ENCODE measurements at regions not wholly inside any gene's neighbourhood (a gene's known extent, or its start where the extent isn't known, plus 50 kb on each side); places are given as distances from the start of the nearest gene placed in this dataset.
"Not testable (repeated sequence)": the region's sequence is repeated elsewhere in the genome, so short reads cannot be mapped to it uniquely, and the experiment has no call there.

DNA sequence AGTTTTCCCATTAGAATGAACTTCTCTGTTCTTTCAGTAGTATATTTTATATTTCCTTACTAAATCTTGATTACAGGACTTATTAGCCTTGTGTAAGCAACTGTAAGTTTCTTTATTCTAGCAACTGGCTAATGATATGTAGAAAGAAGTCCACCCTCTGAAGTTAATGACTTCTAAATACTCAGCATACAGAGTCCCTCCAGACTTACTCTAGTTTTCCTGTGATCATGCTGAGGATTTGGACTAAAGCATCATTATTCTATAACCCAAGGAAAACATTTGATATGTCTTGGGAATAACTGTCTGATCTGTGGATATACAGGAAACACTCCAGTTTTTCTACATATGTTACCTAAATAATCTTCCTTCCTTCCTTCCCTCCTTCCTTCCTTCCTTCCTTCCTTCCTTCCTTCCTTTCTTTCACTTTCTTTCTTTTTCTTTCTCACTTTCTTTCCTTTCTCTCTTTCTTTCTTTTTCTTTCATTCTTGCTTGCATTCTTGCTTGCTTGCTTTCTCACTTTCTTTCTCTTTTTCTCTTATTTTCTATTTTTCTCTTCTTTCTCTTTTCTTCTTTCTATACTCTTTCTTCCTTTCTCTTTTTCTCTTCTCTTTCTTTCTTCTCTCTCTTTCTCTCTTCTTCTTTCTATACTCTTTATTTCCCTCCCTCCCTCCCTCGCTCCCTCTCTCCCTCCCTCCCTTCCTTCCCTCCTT is 297.6 kb upstream of the MTPN start:
- H3K9me3 ChIP-seq, result no peaks in the 10 kb centered on the region
- intact Hi-C loops (cut with DNase I), result no loop called here
- H3K27ac ChIP-seq, result no peak overlapping the region
- H3K4me3 ChIP-seq, result no peak overlapping the region
- 83 to 86% methylated on average over 1 of the region's 1 CpG for WGBS, 2 donors
- H3K4me1 ChIP-seq, result peaks cover 0 to 5% (median 0%) of the 10 kb centered on the region in 4 donors
- TF ChIP-seq POLR2A (IDR thresholded peaks at IDR 0.05) (no peak), EP300 (IDR thresholded peaks at IDR 0.05) (no peak), POLR2AphosphoS5 (IDR thresholded peaks at IDR 0.05) (no peak)
- TF ChIP-seq, protein P1, sequence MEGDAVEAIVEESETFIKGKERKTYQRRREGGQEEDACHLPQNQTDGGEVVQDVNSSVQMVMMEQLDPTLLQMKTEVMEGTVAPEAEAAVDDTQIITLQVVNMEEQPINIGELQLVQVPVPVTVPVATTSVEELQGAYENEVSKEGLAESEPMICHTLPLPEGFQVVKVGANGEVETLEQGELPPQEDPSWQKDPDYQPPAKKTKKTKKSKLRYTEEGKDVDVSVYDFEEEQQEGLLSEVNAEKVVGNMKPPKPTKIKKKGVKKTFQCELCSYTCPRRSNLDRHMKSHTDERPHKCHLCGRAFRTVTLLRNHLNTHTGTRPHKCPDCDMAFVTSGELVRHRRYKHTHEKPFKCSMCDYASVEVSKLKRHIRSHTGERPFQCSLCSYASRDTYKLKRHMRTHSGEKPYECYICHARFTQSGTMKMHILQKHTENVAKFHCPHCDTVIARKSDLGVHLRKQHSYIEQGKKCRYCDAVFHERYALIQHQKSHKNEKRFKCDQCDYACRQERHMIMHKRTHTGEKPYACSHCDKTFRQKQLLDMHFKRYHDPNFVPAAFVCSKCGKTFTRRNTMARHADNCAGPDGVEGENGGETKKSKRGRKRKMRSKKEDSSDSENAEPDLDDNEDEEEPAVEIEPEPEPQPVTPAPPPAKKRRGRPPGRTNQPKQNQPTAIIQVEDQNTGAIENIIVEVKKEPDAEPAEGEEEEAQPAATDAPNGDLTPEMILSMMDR (IDR thresholded peaks at IDR 0.05), result no peak
- no peaks in the 10 kb centered on the region for H3K27me3 ChIP-seq
- H3K36me3 ChIP-seq, result no peaks in the 10 kb centered on the region
- DNase-seq, result no peak

DNA sequence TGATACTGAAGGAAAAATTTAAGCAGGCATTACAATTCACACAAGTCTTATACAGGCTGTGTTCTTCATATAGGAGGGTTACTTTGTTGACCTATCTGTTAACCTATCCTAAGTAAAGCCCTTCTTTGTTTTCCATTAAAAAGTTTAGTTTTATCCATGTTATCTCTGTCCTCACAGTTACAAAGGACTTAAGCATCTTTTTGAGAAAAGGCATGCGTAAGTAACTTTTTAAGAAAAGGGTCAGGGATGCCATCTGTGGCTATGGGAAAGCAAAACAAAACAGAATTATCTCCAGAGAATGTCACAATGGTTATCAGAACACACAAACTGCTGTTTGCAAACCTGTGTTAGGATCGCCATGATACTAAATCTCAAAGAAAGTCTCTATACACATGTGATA is 295.8 kb upstream of the MTPN start:
- Histone ChIP-seq H3K27ac (no peak overlapping the region), H3K36me3 (no peaks in the 10 kb centered on the region), H3K4me1 (peaks cover 0 to 3% (median 0%) of the 10 kb centered on the region in 4 donors), H3K4me3 (no peak overlapping the region), H3K27me3 (no peaks in the 10 kb centered on the region), H3K9me3 (no peaks in the 10 kb centered on the region)
- intact Hi-C loops (cut with DNase I), result no loop called here
- DNase-seq, result no peak
- 80 to 90% methylated on average over 2 of the region's 2 CpGs for WGBS, 2 donors
- TF ChIP-seq EP300 (IDR thresholded peaks at IDR 0.05), result no peak
- TF ChIP-seq, protein P1 (IDR thresholded peaks at IDR 0.05), result no peak
- TF ChIP-seq POLR2AphosphoS5 (IDR thresholded peaks at IDR 0.05), result no peak
- no peak for TF ChIP-seq POLR2A (IDR thresholded peaks at IDR 0.05)

- Histone ChIP-seq H3K36me3 (no peaks in the 10 kb centered on the region), H3K9me3 (peaks cover 0 to 15% (median 7%) of the 10 kb centered on the region in 4 donors), H3K4me3 (no peak overlapping the region), H3K27me3 (no peaks in the 10 kb centered on the region), H3K4me1 (peaks cover 0 to 11% (median 2%) of the 10 kb centered on the region in 4 donors), H3K27ac (no peak overlapping the region)
- intact Hi-C loops (cut with DNase I), result loop anchor here (5.0 kb wide), 1 partner anchor 126 kb away; no protein-coding TSS in a partner anchor
- no peak for DNase-seq
- TF ChIP-seq POLR2A (IDR thresholded peaks at IDR 0.05), result no peak
- TF ChIP-seq POLR2AphosphoS5 (IDR thresholded peaks at IDR 0.05), result no peak
- TF ChIP-seq, protein P1 (IDR thresholded peaks at IDR 0.05), result no peak
- TF ChIP-seq EP300 (IDR thresholded peaks at IDR 0.05), result no peak
- WGBS, 2 donors, result 92 to 95% methylated on average over 2 of the region's 2 CpGs
Measured at GRCh38 chr7:136267822-136268221, 290.7 kb upstream of the MTPN start.

GRCh38 chr7:136266457-136266856 is 289.3 kb upstream of the MTPN start:
- peak overlapping the region in 3 of 4 donors; percentile 30 to 64 (median 54) for H3K27ac ChIP-seq
- no peaks in the 10 kb centered on the region for H3K27me3 ChIP-seq
- H3K4me1 ChIP-seq, result peaks cover 0 to 11% (median 2%) of the 10 kb centered on the region in 4 donors
- intact Hi-C loops (cut with DNase I), result loop anchor here (1.0 to 5.0 kb wide), 2 partner anchors 124 to 233 kb away; no protein-coding TSS in a partner anchor
- H3K4me3 ChIP-seq, result no peak overlapping the region
- H3K36me3 ChIP-seq, result no peaks in the 10 kb centered on the region
- peak; percentile 88 for DNase-seq
- TF ChIP-seq POLR2A (IDR thresholded peaks at IDR 0.05), result no peak
- peak in 2 of 4 donors; percentile 9 to 64 for TF ChIP-seq EP300 (IDR thresholded peaks at IDR 0.05)
- TF ChIP-seq, protein P1 (IDR thresholded peaks at IDR 0.05), result no peak
- TF ChIP-seq POLR2AphosphoS5 (IDR thresholded peaks at IDR 0.05), result peak; percentile 32 to 83 (median 73)
- peaks cover 0 to 15% (median 7%) of the 10 kb centered on the region in 4 donors for H3K9me3 ChIP-seq

DNA sequence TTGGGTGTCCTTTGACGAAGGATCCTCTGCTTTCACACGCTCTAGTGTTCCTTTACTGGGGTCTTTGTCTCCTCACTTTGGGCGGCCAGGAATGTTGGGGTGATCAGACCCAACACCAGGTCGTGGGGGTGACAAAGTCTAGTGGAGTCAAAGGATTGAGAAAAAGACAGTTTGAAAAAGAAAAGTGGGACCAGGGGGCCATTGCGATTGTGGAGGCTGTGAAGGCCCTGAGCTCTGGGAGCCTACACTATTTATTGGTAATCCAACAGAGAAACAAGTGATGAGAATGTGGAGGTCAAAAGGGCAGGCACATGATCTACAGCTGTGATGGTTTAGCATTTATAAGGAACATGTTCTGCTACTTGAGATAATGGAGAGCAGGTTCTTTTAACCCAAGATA is 287.1 kb upstream of the MTPN start:
- 62 to 70% methylated on average over 5 of the region's 5 CpGs for WGBS, 2 donors
- DNase-seq; H3K27me3 ChIP-seq; H3K36me3 ChIP-seq; H3K4me3 ChIP-seq; H3K27ac ChIP-seq; intact Hi-C loops (cut with DNase I): not testable (repeated sequence)
- peaks cover 0 to 11% (median 2%) of the 10 kb centered on the region in 4 donors for H3K4me1 ChIP-seq
- H3K9me3 ChIP-seq, result peaks cover 0 to 15% (median 7%) of the 10 kb centered on the region in 4 donors

DNA sequence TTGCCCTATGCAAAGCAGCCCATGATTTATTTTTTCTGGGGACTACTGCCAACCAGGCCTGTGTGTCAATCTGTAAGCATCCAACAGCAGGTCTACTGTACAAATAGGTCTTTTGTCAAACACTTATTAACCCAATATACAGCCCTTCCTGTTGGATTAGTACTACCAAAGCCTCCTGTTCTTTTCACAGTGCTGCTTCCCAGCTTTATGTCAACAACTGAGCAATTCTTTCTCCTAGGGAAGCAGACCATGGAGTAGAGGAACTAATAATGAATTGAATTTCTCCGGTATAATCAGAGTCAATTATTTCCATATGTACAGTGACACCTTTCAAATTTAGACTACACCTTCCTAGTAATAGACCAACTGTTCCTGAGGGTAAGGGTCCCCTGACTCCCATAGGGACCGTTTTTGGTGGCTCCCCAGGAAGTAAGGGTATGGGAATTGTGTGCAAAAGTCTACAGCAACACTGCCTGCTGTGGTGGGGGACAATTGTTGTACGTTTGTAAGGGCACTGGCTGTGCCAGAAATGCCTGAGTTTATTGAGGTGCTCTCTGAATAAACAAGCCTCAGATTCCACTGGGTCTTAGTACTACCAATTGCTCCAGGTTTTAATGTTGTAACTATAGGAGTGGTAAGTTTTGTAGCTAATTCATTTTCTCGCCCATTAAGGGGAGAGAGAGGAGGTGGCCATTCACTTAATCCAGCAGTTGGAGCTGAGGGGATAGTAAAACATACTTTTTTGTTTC is 286.1 kb upstream of the MTPN start:
- H3K4me3 ChIP-seq; H3K36me3 ChIP-seq; DNase-seq; H3K27ac ChIP-seq; intact Hi-C loops (cut with DNase I); H3K27me3 ChIP-seq: not testable (repeated sequence)
- 51 to 67% methylated on average over 4 of the region's 4 CpGs for WGBS, 2 donors
- Histone ChIP-seq H3K4me1 (peaks cover 0 to 11% (median 0%) of the 10 kb centered on the region in 4 donors), H3K9me3 (peaks cover 0 to 15% (median 7%) of the 10 kb centered on the region in 4 donors)

GRCh38 chr7:136260591-136260990 is 283.4 kb upstream of the MTPN start:
- H3K4me3 ChIP-seq; H3K27me3 ChIP-seq; intact Hi-C loops (cut with DNase I); H3K36me3 ChIP-seq; DNase-seq; H3K4me1 ChIP-seq; H3K27ac ChIP-seq: not testable (repeated sequence)
- WGBS, 2 donors, result 92 to 94% methylated on average over 3 of the region's 3 CpGs
- H3K9me3 ChIP-seq, result peaks cover 0 to 15% (median 9%) of the 10 kb centered on the region in 4 donors

All from sigmoid colon (tissue), 6 donors.